Activated CD4-positive, CD25-positive, alpha-beta regulatory T cell treated with anti-CD3 and anti-CD28 coated beads, Interleukin-2, amount 50 U/mL, for 24 hours (primary cell): ENCODE measurements at regions not wholly inside any gene's neighbourhood (a gene's known extent, or its start where the extent isn't known, plus 50 kb on each side); places are given as distances from the start of the nearest gene placed in this dataset.
"Not testable (repeated sequence)": the region's sequence is repeated elsewhere in the genome, so short reads cannot be mapped to it uniquely, and the experiment has no call there.

Experiments used
- ATAC-seq, 2 donors: fragments of 150-1000 bp; cut with Tn5 transposase; one replicate each; pipeline ENCODE4 v1.10.0; 2021; ENCODE audit warnings: mild to moderate bottlenecking in 1 of 2, moderate library complexity in 1 of 2

GRCh38 chr10:53326401-53327305 is 554.1 kb upstream of the MBL2 start:
- not testable (repeated sequence) for ATAC-seq

GRCh38 chr10:53325066-53325465 is 552.5 kb upstream of the MBL2 start:
- no peak for ATAC-seq

GRCh38 chr10:53315709-53316108 is 543.1 kb upstream of the MBL2 start:
- no peak for ATAC-seq

GRCh38 chr10:53314876-53315275 is 542.3 kb upstream of the MBL2 start:
- no peak for ATAC-seq

GRCh38 chr10:53298443-53298842 is 525.9 kb upstream of the MBL2 start:
- no peak for ATAC-seq

GRCh38 chr10:53284615-53285182 is 512.1 kb upstream of the MBL2 start:
- no peak for ATAC-seq

- ATAC-seq, result no peak
Measured at GRCh38 chr10:53276797-53277196, 504.2 kb upstream of the MBL2 start.

GRCh38 chr10:53269482-53269881 is 496.9 kb upstream of the MBL2 start:
- ATAC-seq, result no peak

- ATAC-seq, result no peak
Measured at GRCh38 chr10:53260213-53260612, 487.6 kb upstream of the MBL2 start.

GRCh38 chr10:53256623-53257022 is 484.0 kb upstream of the MBL2 start:
- no peak for ATAC-seq

- no peak for ATAC-seq
Measured at GRCh38 chr10:53255661-53256205, 483.1 kb upstream of the MBL2 start.

GRCh38 chr10:53253221-53253620 is 480.6 kb upstream of the MBL2 start:
- no peak for ATAC-seq

- no peak for ATAC-seq
Measured at GRCh38 chr10:53239873-53240272, 467.3 kb upstream of the MBL2 start.

- no peak for ATAC-seq
Measured at GRCh38 chr10:53236941-53237340, 464.4 kb upstream of the MBL2 start.

GRCh38 chr10:53233749-53234148 is 461.2 kb upstream of the MBL2 start:
- no peak for ATAC-seq

- no peak for ATAC-seq
Measured at GRCh38 chr10:53230651-53231050, 458.1 kb upstream of the MBL2 start.

- ATAC-seq, result no peak
Measured at GRCh38 chr10:53223851-53224250, 451.3 kb upstream of the MBL2 start.

GRCh38 chr10:53222806-53223205 is 450.2 kb upstream of the MBL2 start:
- ATAC-seq, result no peak

- no peak for ATAC-seq
Measured at GRCh38 chr10:53209944-53210611, 437.5 kb upstream of the MBL2 start.

- no peak for ATAC-seq
Measured at GRCh38 chr10:53183733-53184132, 411.1 kb upstream of the MBL2 start.

GRCh38 chr10:53177468-53177867 is 404.9 kb upstream of the MBL2 start:
- ATAC-seq, result no peak

- no peak for ATAC-seq
Measured at GRCh38 chr10:53166325-53166724, 393.7 kb upstream of the MBL2 start.

- no peak for ATAC-seq
Measured at GRCh38 chr10:53162856-53163255, 390.3 kb upstream of the MBL2 start.

- no peak for ATAC-seq
Measured at GRCh38 chr10:53161231-53161630, 388.6 kb upstream of the MBL2 start.
